HG02759 (cell line): ENCODE measurements at regions not wholly inside any gene's neighbourhood (a gene's known extent, or its start where the extent isn't known, plus 50 kb on each side); places are given as distances from the start of the nearest gene placed in this dataset.
"Not testable (repeated sequence)": the region's sequence is repeated elsewhere in the genome, so short reads cannot be mapped to it uniquely, and the experiment has no call there.

Source experiments
- ATAC-seq: cut with Tn5 transposase; IDR thresholded peaks from one replicate; pipeline ENCODE4 v1.9.1; 2021; ENCODE audit warnings: mild to moderate bottlenecking, moderate library complexity; ENCODE audit not compliant: unreplicated experiment

DNA sequence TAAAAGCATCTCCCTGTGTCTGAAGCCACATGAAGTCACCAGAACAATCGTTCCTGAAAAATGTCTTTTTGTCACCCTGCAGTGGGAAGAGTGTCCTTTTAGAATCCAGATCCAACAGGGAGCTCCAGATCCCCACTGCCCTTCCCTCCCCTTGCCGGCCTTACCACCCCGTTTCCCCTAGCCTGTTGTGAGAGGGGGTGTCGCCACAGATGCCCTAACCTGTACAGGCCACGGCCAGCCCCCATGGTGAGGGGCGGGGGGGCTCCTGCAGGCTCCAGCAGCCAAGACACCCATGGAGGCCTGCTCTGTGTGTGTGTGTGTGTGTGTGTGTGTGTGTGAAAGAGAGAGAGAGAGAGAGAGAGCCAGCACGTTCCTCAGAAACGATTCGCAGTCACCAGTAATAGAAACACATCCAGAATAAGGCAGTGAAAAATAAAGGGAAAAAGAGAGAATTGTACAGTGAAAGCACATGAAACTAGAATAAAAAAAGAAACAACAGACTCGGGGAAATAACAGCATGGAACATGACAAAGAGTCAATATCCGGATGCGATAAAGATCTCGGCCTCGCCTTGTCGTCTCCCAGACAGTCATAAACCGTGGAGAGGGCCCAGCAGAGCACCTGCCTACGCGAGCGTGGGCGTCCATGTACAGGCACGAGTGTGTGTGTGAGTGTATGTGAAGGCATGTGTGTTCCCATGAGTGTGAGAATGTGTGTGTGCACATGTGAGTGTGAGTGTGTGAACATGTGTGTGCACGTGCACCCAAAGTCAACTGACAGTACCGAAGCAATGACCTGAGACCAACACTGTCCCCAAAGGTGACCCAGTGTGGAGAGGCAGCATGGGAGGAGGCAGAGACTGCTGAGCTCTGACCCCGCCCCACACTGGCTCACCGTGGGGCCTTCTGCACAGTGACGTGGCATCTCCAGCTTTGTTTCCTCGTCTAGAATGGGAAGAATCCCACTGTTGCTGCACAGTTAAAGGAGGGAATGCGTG lies 303.8 kb downstream of the NPHP4 start:
- ATAC-seq = no peak

DNA sequence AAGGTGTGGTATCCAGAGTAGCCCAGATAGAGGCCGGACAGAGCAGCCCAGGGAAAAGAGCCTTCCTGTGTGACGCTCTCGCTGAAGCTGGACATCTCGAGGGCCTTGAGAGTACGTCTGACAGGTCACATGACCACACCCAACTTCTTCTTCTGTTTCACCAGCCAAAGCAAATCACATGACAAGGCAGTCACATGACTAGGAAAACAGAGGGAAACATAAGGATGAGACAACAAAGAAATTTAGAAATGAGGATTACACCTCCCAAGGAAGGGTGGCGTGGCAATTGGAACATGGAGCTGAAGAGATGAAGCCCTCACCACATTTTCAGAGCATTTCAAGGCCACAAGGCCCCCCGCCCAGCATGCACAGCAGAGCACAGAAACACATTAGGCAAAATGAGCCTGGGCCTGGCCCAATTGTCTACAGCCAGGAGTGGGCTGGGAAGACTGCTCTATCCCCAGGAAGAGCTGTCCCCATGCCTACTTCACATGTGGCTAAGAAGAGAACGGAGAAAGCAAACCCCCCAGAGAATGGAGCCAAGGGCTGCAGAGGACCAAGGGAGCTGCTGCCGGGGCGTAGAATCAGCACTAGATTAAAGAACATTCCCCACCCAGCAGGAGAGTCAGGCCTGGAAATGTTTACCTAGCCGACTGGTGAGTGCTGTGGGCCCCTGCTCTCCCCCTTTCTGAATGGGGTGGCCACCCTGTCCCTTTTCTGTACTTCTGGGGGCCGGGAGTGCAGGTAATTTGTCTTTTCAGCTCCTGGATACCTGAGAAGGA lies 305.1 kb downstream of the NPHP4 start:
- ATAC-seq = no peak

DNA sequence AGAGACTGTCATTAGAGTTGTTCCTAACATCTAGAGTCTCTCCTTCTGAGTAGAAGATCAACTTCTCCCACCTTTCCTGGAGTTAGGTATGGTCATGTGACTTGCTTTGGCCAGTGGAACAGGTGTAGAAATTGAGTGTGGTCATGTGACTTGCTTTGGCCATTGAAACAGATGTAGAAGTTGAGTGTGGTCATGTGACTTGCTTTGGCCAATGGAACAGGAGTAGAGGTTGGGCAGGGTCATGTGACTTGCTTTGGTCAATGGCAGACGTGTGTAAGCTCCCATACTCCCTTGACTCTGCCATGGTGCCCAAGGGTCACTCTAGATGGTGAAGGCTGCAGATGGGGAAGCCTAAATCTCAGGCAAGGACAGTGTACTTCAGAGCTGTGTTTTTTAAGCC lies 306.0 kb downstream of the NPHP4 start:
- no peak for ATAC-seq

DNA sequence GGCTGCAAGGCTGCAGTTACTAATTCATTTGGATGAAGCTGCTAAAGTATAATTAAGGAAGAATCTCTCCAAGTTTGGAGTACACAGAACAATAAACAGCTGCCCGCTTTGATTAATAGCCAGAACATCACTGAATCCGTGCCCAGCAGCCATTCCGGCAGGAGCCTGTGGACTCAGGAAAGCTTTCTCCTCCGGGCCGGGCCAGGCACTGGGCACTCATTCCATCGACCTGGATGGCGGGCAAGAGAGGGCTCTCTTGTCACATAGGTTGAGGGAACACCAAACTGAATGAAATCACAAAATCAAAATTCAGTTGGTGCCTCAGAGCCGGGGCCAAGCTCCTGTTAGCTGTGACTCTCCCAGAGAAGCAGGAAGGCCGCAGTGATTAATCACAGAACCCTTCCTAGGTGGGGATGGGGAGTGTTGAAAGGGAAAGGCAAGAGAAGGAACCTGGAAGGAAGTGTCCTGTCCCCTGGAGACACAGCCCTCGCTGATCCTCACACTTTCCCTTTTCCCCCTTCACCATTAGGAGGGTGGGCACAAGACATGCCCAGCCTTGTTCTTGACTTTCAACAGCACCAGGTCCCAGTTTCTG lies 306.7 kb downstream of the NPHP4 start:
- ATAC-seq = no peak

DNA sequence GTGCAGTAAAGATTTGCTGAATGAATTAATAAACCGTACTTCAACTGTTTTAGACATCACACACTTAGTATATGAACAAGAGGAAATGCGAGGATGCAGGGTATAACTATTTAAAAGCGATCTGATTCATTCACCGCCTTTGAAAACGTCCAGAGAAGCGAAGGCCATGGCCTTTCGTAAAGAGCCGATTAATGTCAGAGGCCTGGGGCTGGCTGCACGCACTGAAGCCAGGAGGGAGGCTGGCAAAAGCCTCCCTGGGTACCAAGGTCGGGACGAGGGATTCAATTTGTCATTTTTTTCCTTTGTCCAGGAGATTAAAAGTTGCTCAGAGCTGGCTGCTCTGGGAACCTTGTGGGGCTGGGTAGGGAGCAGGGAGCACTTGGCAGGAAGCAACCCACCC lies 307.4 kb downstream of the NPHP4 start:
- ATAC-seq = no peak

DNA sequence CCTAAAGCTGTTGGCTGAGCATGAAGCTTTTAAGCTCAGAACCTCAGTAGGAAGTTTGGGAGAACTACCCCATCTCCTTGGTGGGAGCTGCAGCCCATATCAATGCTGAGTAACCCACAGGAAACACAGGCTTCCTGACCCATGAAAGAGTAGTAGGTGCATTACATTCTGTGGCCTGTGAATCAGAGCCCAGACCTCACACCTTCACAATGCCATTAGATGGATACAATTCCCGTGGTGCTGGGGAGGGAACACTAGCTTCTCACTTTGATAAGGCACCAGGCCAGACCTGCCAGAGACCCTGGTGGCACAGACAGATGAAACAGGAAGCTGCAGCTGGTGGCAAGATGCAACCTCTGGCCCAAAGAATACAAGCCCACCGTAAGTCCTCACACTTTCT lies 308.8 kb downstream of the NPHP4 start:
- ATAC-seq = no peak

DNA sequence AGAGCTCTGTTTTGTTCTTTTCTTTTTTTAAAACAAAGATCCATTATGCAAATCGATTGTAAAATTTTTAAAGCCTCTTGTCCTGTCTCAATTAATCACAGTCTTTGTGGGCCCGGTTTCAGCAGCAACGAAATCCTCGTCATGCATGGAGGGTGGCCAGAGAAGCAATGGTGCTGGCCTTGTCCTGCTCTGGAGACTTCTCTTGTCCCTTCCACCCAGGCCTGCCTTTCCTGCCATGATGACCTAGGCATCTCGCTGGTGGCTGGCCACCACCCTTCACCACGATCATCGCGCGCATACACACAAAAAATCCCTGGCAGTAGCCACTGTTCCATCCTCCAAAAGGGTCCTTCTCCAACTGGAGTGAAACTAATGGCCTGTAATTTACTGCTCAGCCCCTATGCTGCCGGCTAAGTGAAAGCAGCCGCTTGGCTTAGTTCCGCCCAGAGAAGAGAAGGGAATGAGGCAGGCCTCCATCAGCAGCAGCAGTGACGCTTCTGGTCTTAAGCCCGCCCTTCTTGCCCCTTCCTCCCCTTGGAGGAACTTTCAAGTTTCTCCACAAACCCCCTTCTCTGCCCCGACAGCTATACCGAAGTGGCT lies 309.5 kb downstream of the NPHP4 start:
- no peak for ATAC-seq

DNA sequence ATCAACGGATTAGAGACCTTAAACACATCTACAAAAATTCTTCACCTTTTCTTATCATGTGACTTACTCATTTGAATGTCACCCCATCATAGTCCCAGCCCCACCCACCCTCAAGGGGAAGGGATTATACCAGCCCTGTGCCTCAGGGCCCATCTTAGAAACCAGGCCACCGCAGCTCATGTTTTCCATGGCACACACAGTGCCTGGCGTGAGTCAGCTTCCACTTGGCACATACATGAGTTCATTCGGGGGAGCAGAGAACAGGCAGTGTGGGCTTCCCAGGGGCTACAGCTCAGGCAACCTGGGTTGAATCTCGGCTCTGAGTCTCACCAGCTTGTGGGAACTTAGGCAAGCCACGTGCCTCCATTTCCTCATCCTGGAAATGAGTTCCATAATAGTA lies 310.6 kb downstream of the NPHP4 start:
- no peak for ATAC-seq

DNA sequence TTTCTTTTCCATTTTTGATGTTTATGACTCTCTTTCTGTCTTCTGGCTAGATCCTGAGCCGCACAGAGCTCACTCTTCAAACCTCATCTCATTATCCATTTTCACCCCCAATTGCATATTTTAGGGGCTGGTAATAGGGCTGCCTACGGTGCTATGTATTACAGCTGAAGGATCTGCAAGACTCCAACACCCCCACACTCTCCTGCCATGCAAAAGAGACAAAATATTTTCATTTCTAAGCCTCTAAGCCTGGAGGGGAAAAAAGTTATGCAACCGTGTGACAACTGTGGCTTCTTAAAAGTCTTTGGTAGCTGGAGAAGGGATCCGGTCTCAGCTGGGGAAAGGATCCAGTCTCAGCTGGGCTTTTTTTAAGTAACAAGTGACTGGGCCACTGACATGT lies 311.6 kb downstream of the NPHP4 start:
- no peak for ATAC-seq

DNA sequence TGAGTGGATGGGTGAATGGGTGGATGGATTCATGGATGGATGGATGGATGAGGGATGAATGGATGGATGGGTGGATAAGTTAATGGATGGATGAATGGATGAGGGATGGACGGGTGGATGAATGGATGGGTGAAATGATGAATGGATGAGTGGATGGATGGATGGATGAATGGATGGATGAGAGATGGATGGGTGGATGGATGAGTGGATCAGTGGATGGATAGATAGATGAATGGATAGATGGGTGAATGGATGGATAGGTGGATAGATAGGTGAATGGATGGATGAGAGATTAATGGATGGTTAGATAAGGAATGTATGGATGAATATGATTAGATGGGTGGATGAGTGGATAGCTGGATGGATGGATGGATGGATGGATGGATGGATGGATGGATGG lies 313.5 kb downstream of the NPHP4 start:
- no peak for ATAC-seq

DNA sequence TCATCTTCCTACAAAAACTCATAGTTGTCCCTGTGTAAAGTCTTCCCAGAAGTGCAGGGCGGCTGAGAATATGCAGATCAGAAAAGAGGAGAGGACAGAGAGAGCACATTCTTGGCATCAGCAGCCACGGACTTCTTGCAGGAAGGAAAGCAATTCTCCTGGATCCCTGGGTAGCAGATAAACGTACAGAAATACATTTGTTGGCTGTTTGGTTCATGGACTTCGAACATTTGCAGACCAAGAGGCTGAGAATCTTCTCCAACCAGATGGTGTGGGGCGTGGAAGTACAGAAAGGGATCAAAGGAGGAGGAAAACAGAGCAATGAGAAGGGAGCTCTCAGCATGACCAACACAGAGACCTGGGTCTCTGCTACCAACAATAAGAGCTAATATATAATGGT lies 319.9 kb downstream of the NPHP4 start:
- ATAC-seq = not testable (repeated sequence)

DNA sequence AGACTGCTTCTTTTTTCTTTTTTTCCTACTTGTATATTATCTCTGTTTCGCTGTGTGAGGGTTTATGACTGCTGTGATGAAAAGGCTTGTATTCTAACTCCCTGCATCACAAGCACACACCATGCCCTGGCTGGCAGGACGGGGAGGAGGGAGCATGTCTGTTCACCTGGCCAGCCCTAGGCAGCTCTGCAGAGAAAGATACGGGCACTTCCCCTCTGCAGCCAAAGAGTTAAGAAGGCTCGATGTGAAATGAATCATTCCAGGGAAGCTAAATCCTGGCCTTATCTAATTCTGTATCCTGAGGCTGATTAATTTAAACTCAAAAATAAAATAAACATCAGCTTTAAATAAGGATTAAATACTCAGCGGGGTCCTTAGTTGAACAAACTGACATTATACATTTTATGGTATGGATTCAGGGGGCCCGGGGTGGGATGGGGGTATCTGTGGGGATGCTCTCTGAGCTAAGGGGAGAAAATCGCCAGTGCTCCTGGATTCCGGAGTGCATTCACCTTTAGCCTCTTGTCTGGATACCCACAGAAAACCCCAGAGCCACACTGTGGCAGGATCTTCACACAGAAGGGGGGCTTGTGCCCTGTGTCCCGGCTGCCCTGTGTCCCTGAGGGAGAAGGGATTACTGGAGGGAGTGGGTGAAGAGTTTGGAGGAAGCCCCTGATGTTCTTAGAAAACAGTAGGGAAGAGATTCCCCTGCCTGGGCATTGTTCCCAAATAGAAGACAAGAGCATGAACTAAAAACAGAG lies 321.5 kb downstream of the NPHP4 start:
- no peak for ATAC-seq

DNA sequence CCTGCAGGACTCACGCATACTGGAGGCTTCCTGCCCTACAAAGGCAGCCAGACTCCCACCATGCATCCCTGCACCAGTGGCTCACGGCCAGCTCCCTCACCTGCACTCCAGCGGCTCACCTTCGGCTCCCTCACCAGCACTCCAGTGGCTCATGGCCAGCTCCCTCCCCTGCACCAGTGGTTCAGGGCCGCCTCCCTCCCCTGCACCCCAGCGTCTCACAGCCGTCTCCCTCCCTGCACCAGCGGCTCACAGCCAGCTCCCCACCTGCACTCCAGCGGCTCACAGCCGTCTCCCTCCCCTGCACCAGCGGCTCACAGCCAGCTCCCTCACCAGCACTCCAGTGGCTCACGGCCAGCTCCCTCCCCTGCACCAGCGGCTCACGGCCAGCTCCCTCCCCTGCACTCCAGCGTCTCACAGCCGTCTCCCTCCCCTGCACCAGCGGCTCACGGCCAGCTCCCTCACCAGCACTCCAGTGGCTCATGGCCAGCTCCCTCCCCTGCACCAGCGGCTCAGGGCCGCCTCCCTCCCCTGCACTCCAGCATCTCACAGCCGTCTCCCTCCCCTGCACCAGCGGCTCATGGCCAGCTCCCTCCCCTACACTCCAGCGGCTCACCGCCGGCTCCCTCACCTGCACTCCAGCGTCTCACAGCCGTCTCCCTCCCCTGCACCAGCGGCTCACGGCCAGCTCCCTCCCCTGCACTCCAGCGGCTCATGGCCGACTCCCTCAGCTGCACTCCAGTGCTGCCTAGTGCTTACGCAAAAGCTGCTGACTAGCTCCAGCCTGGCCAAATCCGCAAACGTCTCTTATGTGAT lies 324.5 kb downstream of the NPHP4 start:
- ATAC-seq = no peak

DNA sequence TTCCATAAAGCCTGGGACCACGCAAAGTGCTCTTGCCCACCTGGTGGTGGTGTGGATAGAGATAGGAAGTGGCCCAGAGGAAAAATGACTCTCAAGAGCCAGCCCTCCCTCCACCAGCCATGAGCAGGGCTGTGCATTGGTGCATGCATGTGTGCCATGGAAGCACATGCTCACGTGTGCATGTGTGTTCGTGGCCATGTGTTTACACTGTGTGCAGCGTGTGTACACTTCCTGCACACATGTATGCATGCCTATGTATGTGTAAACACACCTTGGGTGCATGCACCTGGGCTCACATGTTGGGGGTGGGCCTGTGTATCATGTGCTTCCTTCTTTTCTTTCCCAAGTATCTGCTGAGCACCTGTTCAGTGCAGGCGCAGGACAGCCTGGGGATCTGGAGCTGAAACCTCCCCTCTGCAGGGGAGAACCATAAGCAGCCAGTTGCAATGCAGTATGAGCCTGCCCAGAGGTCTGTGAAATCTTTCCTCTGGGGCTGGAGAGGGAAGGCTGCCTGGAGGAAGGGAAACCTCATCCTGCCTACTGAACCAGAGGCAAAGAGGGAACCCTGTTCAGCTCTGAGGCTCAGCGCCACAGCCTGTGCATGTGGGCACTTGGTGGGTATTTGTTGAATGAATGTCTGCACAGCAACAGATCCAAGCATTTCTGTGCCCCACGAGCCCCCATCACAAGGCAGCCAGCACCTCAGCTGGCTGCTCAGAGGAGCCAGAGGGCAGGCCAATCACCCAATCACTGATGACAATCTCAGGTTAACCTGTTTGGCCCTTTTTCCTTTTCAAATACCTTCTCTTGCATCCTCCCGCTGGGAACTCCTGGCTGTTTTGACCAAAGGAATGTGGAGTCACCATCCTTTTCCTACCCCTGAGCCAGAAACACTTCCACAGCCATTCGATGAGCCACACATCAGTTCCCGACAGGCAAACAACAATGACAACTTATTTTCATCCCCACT lies 327.0 kb downstream of the NPHP4 start:
- ATAC-seq = no peak

DNA sequence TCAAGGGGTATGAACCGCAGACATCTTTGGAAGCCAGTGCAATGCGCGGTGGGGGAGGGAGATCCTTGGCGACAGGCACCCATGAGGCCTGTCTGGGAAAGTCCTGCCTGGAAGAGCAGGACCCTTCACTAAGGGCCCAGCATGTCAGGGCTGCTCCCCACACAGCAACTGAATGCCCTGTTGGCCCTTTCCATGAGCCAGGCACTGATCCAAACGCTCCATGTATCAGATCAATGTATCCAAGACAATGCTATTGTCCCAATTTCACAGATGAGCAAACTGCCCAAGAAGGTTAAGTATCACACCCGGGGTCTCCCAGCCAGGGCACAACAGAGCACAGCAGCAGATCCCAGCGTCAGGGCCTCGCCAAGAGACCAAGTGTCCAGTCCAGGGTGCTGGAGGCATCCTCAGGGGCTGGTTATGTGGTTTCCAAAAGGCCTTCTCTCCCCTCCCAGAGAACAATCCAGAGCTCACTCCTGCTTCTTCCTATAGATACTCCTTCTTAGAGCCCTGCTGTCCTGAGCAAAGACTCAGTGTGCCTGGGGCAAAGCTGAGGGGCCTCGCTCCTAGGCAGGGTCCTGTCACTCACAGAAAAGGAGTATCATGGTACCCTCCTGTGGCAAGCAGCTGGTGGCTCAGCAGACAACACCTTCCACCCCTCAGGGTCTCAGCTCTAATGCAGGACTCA lies 328.0 kb downstream of the NPHP4 start:
- no peak for ATAC-seq

DNA sequence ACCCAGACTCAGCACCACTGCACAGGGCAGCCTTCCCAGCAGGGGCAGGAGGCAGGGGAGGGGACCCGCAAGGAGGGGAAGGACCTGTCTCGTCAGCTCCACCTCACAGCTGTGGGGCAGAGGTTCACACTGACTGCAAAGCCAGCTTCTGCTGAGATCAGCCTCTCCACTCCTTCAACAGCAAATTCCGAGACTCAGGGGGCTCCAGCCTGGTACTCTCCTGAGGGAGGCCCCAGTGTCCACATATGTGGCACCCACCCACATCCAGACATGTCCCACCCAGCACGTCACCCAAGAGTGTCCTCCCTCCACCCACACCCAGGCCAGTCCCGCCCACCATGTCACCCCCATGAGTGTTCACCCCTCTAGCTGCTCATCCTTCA lies 329.5 kb downstream of the NPHP4 start:
- no peak for ATAC-seq

DNA sequence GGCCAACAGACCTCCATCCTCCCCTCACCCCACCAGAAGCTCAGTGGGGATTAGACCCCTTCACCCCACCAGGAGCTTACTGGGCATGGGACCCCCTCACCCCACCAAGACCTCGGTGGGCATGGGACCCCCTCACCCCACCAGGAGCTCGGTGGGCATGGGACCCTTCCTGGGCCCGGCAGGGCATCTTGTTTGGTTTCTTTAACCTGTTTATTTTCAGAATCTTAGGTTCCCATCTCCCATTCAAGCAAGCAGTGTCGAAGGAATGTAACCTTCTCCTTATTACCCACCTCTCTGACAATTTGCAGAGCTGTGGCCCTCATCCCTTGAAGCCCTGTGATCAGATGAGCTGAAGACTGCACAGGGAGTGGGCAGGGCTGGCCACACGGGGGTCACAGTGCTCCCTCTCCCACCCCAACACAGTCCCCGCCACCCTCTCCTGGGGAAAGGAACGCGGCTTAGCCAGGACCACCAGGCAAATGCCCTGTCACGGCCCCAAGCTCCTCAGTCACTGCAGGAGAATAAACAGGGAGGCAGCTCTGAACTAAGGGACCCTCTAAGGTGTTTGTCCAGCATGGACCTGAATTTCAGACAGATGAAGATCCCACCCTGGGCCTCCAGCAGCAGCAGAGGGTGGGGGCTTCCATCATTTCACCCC lies 330.0 kb downstream of the NPHP4 start:
- ATAC-seq = no peak
